Lower leg skin (tissue), 4 donors: ENCODE measurements at regions not wholly inside any gene's neighbourhood (a gene's known extent, or its start where the extent isn't known, plus 50 kb on each side); places are given as distances from the start of the nearest gene placed in this dataset.
A peak's percentile ranks its signal among the peaks of the same experiment; 100 is the strongest.

ENCODE experiments used
- DNase-seq, 2 donors: peaks; one replicate each; pipeline ENCODE4 v3.0.0-alpha.2; 2019; ENCODE audit warnings: low spot score in 2 of 2
- H3K4me3 ChIP-seq: fragments of 200-600 bp; sonication (generic); 2 replicates; pipeline ENCODE4 v1.5.1; 2017; ENCODE audit warnings: mild to moderate bottlenecking, low read depth; ENCODE audit not compliant: poor library complexity, severe bottlenecking
- POLR2A ChIP-seq, 2 donors: fragments of 450-650 bp; IDR thresholded peaks; one replicate each; pipeline ENCODE4 v1.6.1; 2016 to 2017; ENCODE audit warnings: antibody characterized with exemption in 2 of 2, mild to moderate bottlenecking in 1 of 2, moderate library complexity in 1 of 2
- WGBS, 2 donors: methylation state at CpG; one replicate each; pipeline ENCODE4 v1.1.5; 2018; 5-methylcytosine and 5-hydroxymethylcytosine counted together
- intact Hi-C: fragments of 100-400 bp; cut with DNase I; formaldehyde crosslinking; loops from one replicate; pipeline ENCODE4 v1.15.0; 2023; ENCODE audit warnings: low total_unique reads
- TF ChIP-seq, protein P1 (sequence below), 3 donors: fragments of 450-650 bp; IDR thresholded peaks; one replicate each; pipeline ENCODE4 v1.5.1; 2016; ENCODE audit warnings: antibody characterized with exemption in 3 of 3, mild to moderate bottlenecking in 3 of 3, moderate library complexity in 2 of 3

DNA sequence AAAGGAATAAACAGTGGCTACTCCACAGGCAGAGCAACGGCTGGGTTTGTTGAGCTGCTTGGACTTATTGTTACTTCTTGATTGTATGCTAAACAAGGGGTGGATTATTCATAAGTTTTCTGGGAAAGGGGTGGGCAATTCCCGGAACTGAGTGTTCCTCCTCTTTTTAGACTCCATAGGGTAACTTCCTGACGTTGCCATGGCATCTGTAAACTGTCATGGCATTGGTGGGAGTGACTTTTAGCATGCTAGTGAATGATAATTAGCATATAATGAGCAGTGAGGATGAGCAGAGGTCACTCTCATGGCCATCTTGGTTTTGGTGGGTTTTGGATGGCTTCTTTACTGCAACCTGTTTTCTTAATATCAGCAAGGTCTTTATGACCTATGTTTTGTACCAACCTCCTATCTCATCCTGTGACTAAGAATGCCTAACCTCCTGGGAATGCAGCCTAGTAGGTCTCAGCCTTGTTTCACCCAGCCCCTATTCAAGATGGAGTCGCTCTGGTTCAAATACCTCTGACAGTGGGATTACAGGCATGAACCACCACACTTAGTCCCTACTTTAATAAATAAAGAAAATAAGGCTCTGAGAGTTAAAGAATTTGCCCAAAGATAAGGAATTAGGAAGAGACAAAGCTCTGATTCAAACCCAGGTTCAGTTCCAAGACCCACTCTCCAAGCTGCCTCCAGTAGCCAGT lies 65.6 kb upstream of the CLMP start:
- 77 to 80% methylated on average over 4 of the region's 4 CpGs for WGBS, 2 donors
- DNase-seq, result peak in 1 of 2 donors; percentile 9
- intact Hi-C loops, result no loop called here
- TF ChIP-seq, protein P1, sequence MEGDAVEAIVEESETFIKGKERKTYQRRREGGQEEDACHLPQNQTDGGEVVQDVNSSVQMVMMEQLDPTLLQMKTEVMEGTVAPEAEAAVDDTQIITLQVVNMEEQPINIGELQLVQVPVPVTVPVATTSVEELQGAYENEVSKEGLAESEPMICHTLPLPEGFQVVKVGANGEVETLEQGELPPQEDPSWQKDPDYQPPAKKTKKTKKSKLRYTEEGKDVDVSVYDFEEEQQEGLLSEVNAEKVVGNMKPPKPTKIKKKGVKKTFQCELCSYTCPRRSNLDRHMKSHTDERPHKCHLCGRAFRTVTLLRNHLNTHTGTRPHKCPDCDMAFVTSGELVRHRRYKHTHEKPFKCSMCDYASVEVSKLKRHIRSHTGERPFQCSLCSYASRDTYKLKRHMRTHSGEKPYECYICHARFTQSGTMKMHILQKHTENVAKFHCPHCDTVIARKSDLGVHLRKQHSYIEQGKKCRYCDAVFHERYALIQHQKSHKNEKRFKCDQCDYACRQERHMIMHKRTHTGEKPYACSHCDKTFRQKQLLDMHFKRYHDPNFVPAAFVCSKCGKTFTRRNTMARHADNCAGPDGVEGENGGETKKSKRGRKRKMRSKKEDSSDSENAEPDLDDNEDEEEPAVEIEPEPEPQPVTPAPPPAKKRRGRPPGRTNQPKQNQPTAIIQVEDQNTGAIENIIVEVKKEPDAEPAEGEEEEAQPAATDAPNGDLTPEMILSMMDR (IDR thresholded peaks at IDR 0.05), result no peak
- TF ChIP-seq POLR2A (IDR thresholded peaks at IDR 0.05), result no peak
- no peak overlapping the region for H3K4me3 ChIP-seq

DNA sequence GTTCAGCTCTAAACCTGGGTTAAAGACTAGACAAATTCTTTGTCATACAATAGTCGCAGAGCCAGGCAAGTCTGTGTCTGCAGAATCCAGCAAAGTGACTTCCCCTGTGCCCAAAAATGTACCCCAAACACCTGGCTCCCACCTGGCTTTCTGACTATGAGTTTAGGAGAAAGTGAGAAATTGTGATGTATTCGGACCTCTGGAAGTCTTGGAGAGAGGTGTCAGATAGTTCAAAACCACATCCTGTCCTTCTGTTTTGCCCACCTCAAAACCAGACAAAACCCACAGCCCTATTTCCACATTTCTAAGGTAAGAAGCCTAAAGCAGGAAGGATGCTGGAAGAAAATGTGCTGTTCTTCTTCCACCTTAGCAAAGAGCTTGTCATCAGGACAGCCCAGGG lies 63.8 kb upstream of the CLMP start:
- H3K4me3 ChIP-seq, result no peak overlapping the region
- peak in 1 of 2 donors; percentile 8 for DNase-seq
- TF ChIP-seq POLR2A (IDR thresholded peaks at IDR 0.05), result no peak
- TF ChIP-seq, protein P1 (IDR thresholded peaks at IDR 0.05), result no peak
- intact Hi-C loops, result no loop called here
- 57 to 90% methylated on average over 2 of the region's 2 CpGs for WGBS, 2 donors

DNA sequence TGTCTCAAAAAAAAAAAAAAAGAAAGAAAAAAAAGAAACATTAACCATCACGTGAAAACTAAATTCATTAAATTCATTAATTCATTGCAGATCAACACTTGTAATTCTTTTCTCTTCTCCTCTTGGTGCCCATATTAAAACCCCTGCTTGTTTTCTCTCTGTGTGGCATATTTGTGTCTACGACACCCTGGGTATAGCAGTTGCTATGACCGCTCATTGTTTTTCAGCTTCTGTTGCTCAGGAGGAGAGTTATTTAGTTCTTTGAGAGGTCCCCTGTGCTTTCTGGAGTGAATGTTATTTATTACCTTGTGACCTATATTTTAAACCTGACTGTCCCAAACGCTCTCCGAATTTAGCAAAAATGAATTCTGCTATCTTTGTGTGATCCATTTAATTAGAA lies 62.3 kb upstream of the CLMP start:
- no peak for DNase-seq
- intact Hi-C loops, result no loop called here
- H3K4me3 ChIP-seq, result no peak overlapping the region
- 88 to 90% methylated on average over 5 of the region's 5 CpGs for WGBS, 2 donors
- no peak for TF ChIP-seq POLR2A (IDR thresholded peaks at IDR 0.05)
- TF ChIP-seq, protein P1 (IDR thresholded peaks at IDR 0.05), result no peak

DNA sequence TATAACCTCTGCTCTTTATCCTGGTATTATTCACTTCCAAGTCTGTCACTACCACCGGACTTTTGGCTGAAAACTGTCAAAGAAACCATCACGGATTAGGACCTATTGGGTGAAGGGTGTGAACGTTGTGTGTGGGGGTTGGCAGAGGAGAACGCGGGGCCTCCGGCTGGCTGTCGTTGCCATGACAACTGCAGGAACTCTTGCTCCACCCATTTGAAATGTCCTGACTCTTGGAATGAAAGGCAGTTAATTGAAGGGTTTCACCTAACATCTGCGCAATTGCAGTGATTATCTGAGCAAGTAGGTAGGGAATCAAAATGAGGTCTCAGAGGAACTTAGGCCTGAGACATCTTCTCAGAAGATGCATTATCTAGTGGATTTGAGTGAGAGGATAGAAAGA lies 60.9 kb upstream of the CLMP start:
- TF ChIP-seq, protein P1 (IDR thresholded peaks at IDR 0.05), result no peak
- TF ChIP-seq POLR2A (IDR thresholded peaks at IDR 0.05), result no peak
- intact Hi-C loops, result no loop called here
- 29 to 32% methylated on average over 8 of the region's 8 CpGs for WGBS, 2 donors
- peak in 1 of 2 donors; percentile 77 for DNase-seq
- no peak overlapping the region for H3K4me3 ChIP-seq

DNA sequence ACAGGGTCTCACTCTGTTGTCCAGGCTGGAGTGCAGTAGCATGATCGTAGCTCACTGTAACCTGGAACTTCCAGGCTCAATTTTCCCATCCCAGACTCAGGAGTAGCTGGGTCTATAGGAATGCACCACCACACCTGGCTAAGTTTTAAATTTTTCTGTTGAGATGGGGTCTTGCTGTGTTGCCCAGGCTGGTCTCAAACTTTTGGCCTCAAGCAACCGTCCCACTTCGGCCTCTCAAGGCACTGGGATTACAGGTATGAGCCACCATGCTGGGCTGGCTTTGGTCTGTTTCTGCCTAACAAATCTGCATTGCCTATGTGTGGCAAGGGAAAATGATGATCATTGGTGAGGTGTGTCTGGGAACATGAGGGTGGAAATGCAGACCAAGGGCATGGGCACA lies 59.3 kb upstream of the CLMP start:
- 91 to 95% methylated on average over 3 of the region's 3 CpGs for WGBS, 2 donors

More for the DNA sequence above, 59.3 kb upstream of the CLMP start:
- peak in 1 of 2 donors; percentile 43 for DNase-seq
- intact Hi-C loops, result no loop called here
- TF ChIP-seq, protein P1 (IDR thresholded peaks at IDR 0.05), result no peak
- no peak overlapping the region for H3K4me3 ChIP-seq
